ENCODE measurements at regions not wholly inside any gene's neighbourhood (a gene's known extent, or its start where the extent isn't known, plus 50 kb on each side); places are given as distances from the start of the nearest gene placed in this dataset.

DNA sequence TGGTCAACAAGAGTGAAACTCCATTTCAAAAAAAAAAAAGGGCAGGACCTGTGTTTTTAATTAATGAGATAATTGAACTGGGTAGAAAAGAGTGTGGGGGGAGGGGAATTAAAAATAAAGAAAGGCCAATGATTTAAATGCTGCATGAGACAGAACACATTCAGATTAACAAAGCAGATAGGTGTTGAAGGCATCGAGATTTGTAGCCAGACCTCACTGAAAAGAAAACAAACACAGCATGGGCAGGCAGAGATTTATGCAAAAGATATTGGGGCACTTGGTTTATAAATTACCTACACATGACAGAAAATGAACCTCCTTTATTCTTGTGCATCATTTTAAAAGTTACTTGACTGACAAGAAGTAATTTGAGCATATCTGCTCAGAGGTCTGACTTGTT, 354.0 kb upstream of the API5 start:
- no peak overlapping the region for H3K4me3 ChIP-seq
- no peaks in the 10 kb centered on the region for H3K9me3 ChIP-seq (ENCODE audit: low read depth)
- TF ChIP-seq, protein P1, sequence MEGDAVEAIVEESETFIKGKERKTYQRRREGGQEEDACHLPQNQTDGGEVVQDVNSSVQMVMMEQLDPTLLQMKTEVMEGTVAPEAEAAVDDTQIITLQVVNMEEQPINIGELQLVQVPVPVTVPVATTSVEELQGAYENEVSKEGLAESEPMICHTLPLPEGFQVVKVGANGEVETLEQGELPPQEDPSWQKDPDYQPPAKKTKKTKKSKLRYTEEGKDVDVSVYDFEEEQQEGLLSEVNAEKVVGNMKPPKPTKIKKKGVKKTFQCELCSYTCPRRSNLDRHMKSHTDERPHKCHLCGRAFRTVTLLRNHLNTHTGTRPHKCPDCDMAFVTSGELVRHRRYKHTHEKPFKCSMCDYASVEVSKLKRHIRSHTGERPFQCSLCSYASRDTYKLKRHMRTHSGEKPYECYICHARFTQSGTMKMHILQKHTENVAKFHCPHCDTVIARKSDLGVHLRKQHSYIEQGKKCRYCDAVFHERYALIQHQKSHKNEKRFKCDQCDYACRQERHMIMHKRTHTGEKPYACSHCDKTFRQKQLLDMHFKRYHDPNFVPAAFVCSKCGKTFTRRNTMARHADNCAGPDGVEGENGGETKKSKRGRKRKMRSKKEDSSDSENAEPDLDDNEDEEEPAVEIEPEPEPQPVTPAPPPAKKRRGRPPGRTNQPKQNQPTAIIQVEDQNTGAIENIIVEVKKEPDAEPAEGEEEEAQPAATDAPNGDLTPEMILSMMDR (IDR thresholded peaks at IDR 0.05; ENCODE audit: low read depth, low read length) = no peak
- no peaks in the 10 kb centered on the region for H3K4me1 ChIP-seq (ENCODE audit: low read depth)
- H3K27ac ChIP-seq = no peak overlapping the region
- DNase-seq (ENCODE audit: low read depth in 1 of 2, low spot score in 1 of 2) = no peak
- no peaks in the 10 kb centered on the region for H3K27me3 ChIP-seq
- no peaks in the 10 kb centered on the region for H3K36me3 ChIP-seq

DNA sequence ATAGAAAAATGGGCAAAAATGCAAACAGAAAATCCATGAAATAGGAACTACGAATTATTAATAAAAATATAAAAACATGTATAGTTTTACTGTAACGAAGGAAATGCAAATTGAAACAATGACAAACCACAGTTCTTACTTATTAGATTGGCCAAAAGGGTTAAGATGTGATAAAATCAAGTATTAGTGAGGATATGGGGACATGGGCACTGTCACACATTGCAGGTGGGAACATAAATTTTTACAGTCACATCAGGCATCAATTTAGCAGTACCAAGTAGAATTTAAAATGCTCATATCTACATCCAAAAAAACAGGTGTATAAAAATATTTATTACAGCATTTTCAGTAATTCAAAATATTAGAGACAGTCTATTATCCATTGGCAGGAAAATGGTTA, 353.2 kb upstream of the API5 start:
- Histone ChIP-seq H3K4me3 (no peak overlapping the region), H3K9me3 (ENCODE audit: low read depth) (no peaks in the 10 kb centered on the region), H3K36me3 (no peaks in the 10 kb centered on the region), H3K4me1 (ENCODE audit: low read depth) (no peaks in the 10 kb centered on the region), H3K27ac (no peak overlapping the region), H3K27me3 (no peaks in the 10 kb centered on the region)
- no peak for DNase-seq (ENCODE audit: low read depth in 1 of 2, low spot score in 1 of 2)
- TF ChIP-seq, protein P1 (IDR thresholded peaks at IDR 0.05; ENCODE audit: low read depth, low read length) = no peak

DNA sequence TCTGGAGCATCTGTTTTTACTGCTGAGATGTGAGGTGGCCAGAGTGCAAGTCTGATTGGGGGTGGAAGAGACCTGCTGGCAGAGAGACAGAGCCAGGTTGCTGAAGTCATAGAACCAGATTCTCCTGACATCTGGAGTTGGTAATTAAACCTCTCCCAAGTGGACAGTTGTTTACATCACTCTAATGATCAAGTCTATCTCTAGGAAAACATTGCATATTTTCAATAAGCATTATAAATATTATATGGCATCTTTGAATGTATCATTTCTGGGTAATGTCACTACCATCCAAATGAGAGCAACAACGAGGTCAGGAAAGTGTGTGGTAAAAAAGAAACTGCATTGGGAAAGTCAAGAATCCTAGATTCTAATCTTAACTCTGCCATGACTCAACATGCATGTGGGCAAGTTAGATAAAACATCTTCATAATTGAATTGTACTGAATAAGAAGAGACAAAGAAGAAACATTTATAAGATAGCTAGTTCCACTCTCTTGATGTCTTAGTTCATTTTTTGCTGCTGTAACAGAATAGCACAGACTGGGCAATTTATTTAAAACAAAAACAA, 351.2 kb upstream of the API5 start:
- Histone ChIP-seq H3K36me3 (no peaks in the 10 kb centered on the region), H3K27ac (no peak overlapping the region), H3K4me3 (no peak overlapping the region), H3K9me3 (ENCODE audit: low read depth) (no peaks in the 10 kb centered on the region), H3K4me1 (ENCODE audit: low read depth) (no peaks in the 10 kb centered on the region), H3K27me3 (no peaks in the 10 kb centered on the region)
- DNase-seq (ENCODE audit: low read depth in 1 of 2, low spot score in 1 of 2) = no peak
- TF ChIP-seq, protein P1 (IDR thresholded peaks at IDR 0.05; ENCODE audit: low read depth, low read length) = no peak

DNA sequence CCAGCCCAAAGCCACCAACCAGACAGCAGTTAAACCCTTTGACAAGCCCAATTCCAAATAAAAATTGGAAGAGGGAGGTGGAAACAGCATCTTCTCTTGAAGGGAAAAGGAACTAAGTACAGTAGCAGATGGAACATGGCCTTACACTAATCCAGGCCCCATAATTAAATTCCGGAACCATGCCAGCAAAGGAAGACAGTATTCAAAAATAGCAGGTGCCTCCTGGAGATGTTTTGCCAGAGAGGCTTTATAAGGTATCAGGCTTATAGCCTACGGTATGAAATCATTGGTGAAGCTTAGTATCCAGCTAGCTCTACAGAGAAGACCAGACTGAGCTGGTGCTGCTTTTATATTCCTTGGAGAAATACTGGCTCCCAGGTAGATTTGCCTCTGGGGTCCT, 344.1 kb upstream of the API5 start:
- H3K4me1 ChIP-seq (ENCODE audit: low read depth) = no peaks in the 10 kb centered on the region
- TF ChIP-seq, protein P1 (IDR thresholded peaks at IDR 0.05; ENCODE audit: low read depth, low read length) = no peak
- no peaks in the 10 kb centered on the region for H3K9me3 ChIP-seq (ENCODE audit: low read depth)
- DNase-seq (ENCODE audit: low read depth in 1 of 2, low spot score in 1 of 2) = no peak
- no peaks in the 10 kb centered on the region for H3K27me3 ChIP-seq
- H3K27ac ChIP-seq = no peak overlapping the region
- no peak overlapping the region for H3K4me3 ChIP-seq
- no peaks in the 10 kb centered on the region for H3K36me3 ChIP-seq

DNA sequence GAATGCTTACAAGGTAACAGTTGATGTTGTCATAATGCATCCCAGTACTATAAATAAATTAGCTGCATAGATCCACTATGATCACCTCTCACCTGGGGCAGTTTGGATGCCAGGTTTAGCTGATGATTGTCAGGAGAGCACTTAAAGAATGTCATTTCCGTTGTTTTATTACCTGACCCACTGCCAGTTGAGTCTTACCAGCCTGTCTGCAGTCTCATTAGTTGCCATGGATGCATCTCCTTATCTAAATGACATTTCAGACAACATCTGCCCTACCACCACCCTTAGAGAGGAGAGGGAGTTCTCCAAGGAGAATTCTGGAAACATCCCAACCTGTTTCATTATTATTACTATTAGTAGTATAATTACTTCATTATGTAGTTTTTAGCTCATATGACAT, 339.1 kb upstream of the API5 start:
- Histone ChIP-seq H3K36me3 (no peaks in the 10 kb centered on the region), H3K9me3 (ENCODE audit: low read depth) (no peaks in the 10 kb centered on the region), H3K27me3 (no peaks in the 10 kb centered on the region), H3K4me3 (no peak overlapping the region), H3K4me1 (ENCODE audit: low read depth) (no peaks in the 10 kb centered on the region), H3K27ac (no peak overlapping the region)
- no peak for DNase-seq (ENCODE audit: low read depth in 1 of 2, low spot score in 1 of 2)
- TF ChIP-seq, protein P1 (IDR thresholded peaks at IDR 0.05; ENCODE audit: low read depth, low read length) = no peak

Measured in cardiac muscle cell (in vitro differentiated cells and primary cell).